GM12878 (cell line): ENCODE measurements at regions not wholly inside any gene's neighbourhood (a gene's known extent, or its start where the extent isn't known, plus 50 kb on each side); places are given as distances from the start of the nearest gene placed in this dataset.

Source experiments
- BACH1 ChIP-seq: fragments of 450-650 bp; IDR thresholded peaks from 2 replicates; pipeline ENCODE4 v1.6.1; 2017; ENCODE audit warnings: mild to moderate bottlenecking, borderline replicate concordance
- KLF5 ChIP-seq: fragments of 450-650 bp; IDR thresholded peaks from 2 replicates; pipeline ENCODE4 v1.6.1; 2014; ENCODE audit warnings: mild to moderate bottlenecking; ENCODE audit not compliant: partially characterized antibody
- STAT3 ChIP-seq: IDR thresholded peaks from 2 replicates; pipeline ENCODE4 v1.6.1; 2011; ENCODE audit warnings: low read depth, low read length, improper control_type of control experiment
- TF ChIP-seq, protein P1 (sequence below): fragments of 450-650 bp; formaldehyde crosslinking; IDR thresholded peaks from 2 replicates; pipeline ENCODE4 v1.4.0; 2020; ENCODE audit warnings: mild to moderate bottlenecking, moderate library complexity
- TF ChIP-seq, protein P2 (sequence below): fragments of 450-650 bp; IDR thresholded peaks from 2 replicates; pipeline ENCODE4 v1.6.1; 2017; ENCODE audit warnings: mild to moderate bottlenecking
- TF ChIP-seq, protein P3 (sequence below): fragments of 450-650 bp; conservative IDR thresholded peaks from 2 replicates; pipeline ENCODE4 v1.6.1; 2017; ENCODE audit warnings: mild to moderate bottlenecking, moderate library complexity

DNA sequence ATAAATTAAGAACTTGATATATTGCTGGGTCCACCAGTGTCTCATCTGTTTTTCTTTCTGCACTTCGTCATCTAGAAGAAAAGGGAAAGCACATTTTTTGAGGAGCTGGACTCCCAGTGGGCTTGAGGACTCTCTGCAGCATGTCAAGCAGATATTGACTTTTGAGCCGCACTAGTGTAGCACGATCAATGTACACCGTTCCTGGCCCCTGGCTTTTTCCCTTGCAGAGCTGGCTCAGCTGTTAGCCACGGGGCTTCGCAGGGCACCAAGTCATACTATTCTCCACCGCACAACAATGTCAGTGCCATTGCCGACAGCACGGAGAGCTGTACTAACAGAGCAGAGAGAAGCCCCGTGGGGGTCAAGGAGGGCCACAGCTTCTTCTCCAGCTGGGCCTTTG is 235.4 kb upstream of the HABP2 start (continued):
- TF ChIP-seq, protein P1, sequence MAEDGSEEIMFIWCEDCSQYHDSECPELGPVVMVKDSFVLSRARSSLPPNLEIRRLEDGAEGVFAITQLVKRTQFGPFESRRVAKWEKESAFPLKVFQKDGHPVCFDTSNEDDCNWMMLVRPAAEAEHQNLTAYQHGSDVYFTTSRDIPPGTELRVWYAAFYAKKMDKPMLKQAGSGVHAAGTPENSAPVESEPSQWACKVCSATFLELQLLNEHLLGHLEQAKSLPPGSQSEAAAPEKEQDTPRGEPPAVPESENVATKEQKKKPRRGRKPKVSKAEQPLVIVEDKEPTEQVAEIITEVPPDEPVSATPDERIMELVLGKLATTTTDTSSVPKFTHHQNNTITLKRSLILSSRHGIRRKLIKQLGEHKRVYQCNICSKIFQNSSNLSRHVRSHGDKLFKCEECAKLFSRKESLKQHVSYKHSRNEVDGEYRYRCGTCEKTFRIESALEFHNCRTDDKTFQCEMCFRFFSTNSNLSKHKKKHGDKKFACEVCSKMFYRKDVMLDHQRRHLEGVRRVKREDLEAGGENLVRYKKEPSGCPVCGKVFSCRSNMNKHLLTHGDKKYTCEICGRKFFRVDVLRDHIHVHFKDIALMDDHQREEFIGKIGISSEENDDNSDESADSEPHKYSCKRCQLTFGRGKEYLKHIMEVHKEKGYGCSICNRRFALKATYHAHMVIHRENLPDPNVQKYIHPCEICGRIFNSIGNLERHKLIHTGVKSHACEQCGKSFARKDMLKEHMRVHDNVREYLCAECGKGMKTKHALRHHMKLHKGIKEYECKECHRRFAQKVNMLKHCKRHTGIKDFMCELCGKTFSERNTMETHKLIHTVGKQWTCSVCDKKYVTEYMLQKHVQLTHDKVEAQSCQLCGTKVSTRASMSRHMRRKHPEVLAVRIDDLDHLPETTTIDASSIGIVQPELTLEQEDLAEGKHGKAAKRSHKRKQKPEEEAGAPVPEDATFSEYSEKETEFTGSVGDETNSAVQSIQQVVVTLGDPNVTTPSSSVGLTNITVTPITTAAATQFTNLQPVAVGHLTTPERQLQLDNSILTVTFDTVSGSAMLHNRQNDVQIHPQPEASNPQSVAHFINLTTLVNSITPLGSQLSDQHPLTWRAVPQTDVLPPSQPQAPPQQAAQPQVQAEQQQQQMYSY (CRISPR knock-in tag) = no peak
- TF ChIP-seq STAT3 (no peak), KLF5 (no peak), BACH1 (no peak)
- TF ChIP-seq, protein P2, sequence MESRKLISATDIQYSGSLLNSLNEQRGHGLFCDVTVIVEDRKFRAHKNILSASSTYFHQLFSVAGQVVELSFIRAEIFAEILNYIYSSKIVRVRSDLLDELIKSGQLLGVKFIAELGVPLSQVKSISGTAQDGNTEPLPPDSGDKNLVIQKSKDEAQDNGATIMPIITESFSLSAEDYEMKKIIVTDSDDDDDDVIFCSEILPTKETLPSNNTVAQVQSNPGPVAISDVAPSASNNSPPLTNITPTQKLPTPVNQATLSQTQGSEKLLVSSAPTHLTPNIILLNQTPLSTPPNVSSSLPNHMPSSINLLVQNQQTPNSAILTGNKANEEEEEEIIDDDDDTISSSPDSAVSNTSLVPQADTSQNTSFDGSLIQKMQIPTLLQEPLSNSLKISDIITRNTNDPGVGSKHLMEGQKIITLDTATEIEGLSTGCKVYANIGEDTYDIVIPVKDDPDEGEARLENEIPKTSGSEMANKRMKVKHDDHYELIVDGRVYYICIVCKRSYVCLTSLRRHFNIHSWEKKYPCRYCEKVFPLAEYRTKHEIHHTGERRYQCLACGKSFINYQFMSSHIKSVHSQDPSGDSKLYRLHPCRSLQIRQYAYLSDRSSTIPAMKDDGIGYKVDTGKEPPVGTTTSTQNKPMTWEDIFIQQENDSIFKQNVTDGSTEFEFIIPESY = no peak
- TF ChIP-seq, protein P3, sequence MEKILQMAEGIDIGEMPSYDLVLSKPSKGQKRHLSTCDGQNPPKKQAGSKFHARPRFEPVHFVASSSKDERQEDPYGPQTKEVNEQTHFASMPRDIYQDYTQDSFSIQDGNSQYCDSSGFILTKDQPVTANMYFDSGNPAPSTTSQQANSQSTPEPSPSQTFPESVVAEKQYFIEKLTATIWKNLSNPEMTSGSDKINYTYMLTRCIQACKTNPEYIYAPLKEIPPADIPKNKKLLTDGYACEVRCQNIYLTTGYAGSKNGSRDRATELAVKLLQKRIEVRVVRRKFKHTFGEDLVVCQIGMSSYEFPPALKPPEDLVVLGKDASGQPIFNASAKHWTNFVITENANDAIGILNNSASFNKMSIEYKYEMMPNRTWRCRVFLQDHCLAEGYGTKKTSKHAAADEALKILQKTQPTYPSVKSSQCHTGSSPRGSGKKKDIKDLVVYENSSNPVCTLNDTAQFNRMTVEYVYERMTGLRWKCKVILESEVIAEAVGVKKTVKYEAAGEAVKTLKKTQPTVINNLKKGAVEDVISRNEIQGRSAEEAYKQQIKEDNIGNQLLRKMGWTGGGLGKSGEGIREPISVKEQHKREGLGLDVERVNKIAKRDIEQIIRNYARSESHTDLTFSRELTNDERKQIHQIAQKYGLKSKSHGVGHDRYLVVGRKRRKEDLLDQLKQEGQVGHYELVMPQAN = no peak
